Vagina (tissue), 2 donors: ENCODE measurements at regions not wholly inside any gene's neighbourhood (a gene's known extent, or its start where the extent isn't known, plus 50 kb on each side); places are given as distances from the start of the nearest gene placed in this dataset.

Experiments
- DNase-seq, 2 donors: peaks; one replicate each; pipeline ENCODE4 v3.0.0-alpha.2; 2017; ENCODE audit errors: extremely low spot score in 2 of 2
- H3K27ac ChIP-seq: fragments of 200-600 bp; sonication (generic); one replicate; pipeline ENCODE4 v1.5.1; 2019
- H3K27me3 ChIP-seq: fragments of 200-600 bp; sonication (generic); one replicate; pipeline ENCODE4 v1.5.1; 2019
- H3K36me3 ChIP-seq, 2 donors: fragments of 200-600 bp; sonication (generic); one replicate each; pipeline ENCODE4 v1.5.1; 2017 to 2019
- H3K4me1 ChIP-seq: fragments of 200-600 bp; sonication (generic); one replicate; pipeline ENCODE4 v1.5.1; 2019
- H3K4me3 ChIP-seq, 2 donors: fragments of 200-600 bp; sonication (generic); 1 replicate in 1 of 2; 2 replicates in 1 of 2; pipeline ENCODE4 v1.5.1; 2016 to 2019
- H3K9me3 ChIP-seq: fragments of 200-600 bp; sonication (generic); one replicate; pipeline ENCODE4 v1.5.1; 2019
- CTCF ChIP-seq, 3 experiments: fragments of 450-650 bp in 2 of 3; fragments of 200-600 bp in 1 of 3; sonication (generic) in 1 of 3; IDR thresholded peaks; one replicate each; pipeline ENCODE4 v1.5.1; 2017 to 2019; ENCODE audit warnings: antibody characterized with exemption in 3 of 3, mild to moderate bottlenecking in 2 of 3, moderate library complexity in 2 of 3
- POLR2A ChIP-seq, 2 donors: fragments of 450-650 bp; IDR thresholded peaks; one replicate each; pipeline ENCODE4 v1.6.1; 2017; ENCODE audit warnings: antibody characterized with exemption in 2 of 2, mild to moderate bottlenecking in 2 of 2, moderate library complexity in 2 of 2
- POLR2AphosphoS5 ChIP-seq, 2 donors: sonication (generic); formaldehyde crosslinking; IDR thresholded peaks; one replicate each; pipeline ENCODE4 v1.9.0; 2017; ENCODE audit warnings: antibody characterized with exemption in 2 of 2, mild to moderate bottlenecking in 2 of 2, low read depth in 1 of 2; ENCODE audit not compliant: insufficient read depth in 1 of 2
- intact Hi-C: fragments of 100-400 bp; cut with DNase I; formaldehyde crosslinking; loops from one replicate; pipeline ENCODE4 v1.15.1; 2023

GRCh38 chr6:153705429-153705828 lies 333.6 kb upstream of the OPRM1 start:
- H3K4me1 ChIP-seq, result no peaks in the 10 kb centered on the region
- peaks cover 7% of the 10 kb centered on the region for H3K9me3 ChIP-seq
- no peak overlapping the region for H3K4me3 ChIP-seq
- no peak for DNase-seq
- TF ChIP-seq POLR2A (IDR thresholded peaks at IDR 0.05) (no peak), CTCF (IDR thresholded peaks at IDR 0.05) (no peak)
- intact Hi-C loops, result no loop called here
- H3K27me3 ChIP-seq, result no peaks in the 10 kb centered on the region
- H3K27ac ChIP-seq, result no peak overlapping the region
- H3K36me3 ChIP-seq, result no peaks in the 10 kb centered on the region

GRCh38 chr6:153702671-153703070 lies 336.4 kb upstream of the OPRM1 start:
- intact Hi-C loops, result no loop called here

GRCh38 chr6:153698637-153699036 lies 340.4 kb upstream of the OPRM1 start:
- Histone ChIP-seq H3K9me3 (no peaks in the 10 kb centered on the region), H3K36me3 (no peaks in the 10 kb centered on the region), H3K27ac (no peak overlapping the region), H3K4me1 (no peaks in the 10 kb centered on the region), H3K4me3 (no peak overlapping the region), H3K27me3 (no peaks in the 10 kb centered on the region)
- DNase-seq, result no peak
- intact Hi-C loops, result no loop called here
- TF ChIP-seq POLR2AphosphoS5 (IDR thresholded peaks at IDR 0.05; ENCODE audit: insufficient read depth in 1 of 2, low read depth in 1 of 2) (no peak), CTCF (IDR thresholded peaks at IDR 0.05) (no peak), POLR2A (IDR thresholded peaks at IDR 0.05) (no peak)

More at GRCh38 chr6:153702671-153703070, 336.4 kb upstream of the OPRM1 start:
- TF ChIP-seq CTCF (IDR thresholded peaks at IDR 0.05) (no peak), POLR2A (IDR thresholded peaks at IDR 0.05) (no peak), POLR2AphosphoS5 (IDR thresholded peaks at IDR 0.05; ENCODE audit: insufficient read depth in 1 of 2, low read depth in 1 of 2) (no peak)
- no peaks in the 10 kb centered on the region for H3K4me1 ChIP-seq
- H3K27ac ChIP-seq, result no peak overlapping the region
- H3K27me3 ChIP-seq, result no peaks in the 10 kb centered on the region
- no peak overlapping the region for H3K4me3 ChIP-seq
- H3K36me3 ChIP-seq, result no peaks in the 10 kb centered on the region
- H3K9me3 ChIP-seq, result peaks cover 7% of the 10 kb centered on the region
- DNase-seq, result no peak

- intact Hi-C loops, result no loop called here
- no peaks in the 10 kb centered on the region for H3K4me1 ChIP-seq
- no peak for TF ChIP-seq POLR2A (IDR thresholded peaks at IDR 0.05)
- no peak for TF ChIP-seq CTCF (IDR thresholded peaks at IDR 0.05)
- no peak for TF ChIP-seq POLR2AphosphoS5 (IDR thresholded peaks at IDR 0.05; ENCODE audit: insufficient read depth in 1 of 2, low read depth in 1 of 2)
- DNase-seq, result no peak
- H3K27ac ChIP-seq, result no peak overlapping the region
- H3K36me3 ChIP-seq, result no peaks in the 10 kb centered on the region
- no peak overlapping the region for H3K4me3 ChIP-seq
- no peaks in the 10 kb centered on the region for H3K27me3 ChIP-seq
- no peaks in the 10 kb centered on the region for H3K9me3 ChIP-seq
Observed at GRCh38 chr6:153698001-153698400, 341.0 kb upstream of the OPRM1 start.

- H3K27ac ChIP-seq, result no peak overlapping the region
- no peaks in the 10 kb centered on the region for H3K9me3 ChIP-seq
- intact Hi-C loops, result no loop called here
- no peak overlapping the region for H3K4me3 ChIP-seq
- no peaks in the 10 kb centered on the region for H3K27me3 ChIP-seq
- TF ChIP-seq CTCF (IDR thresholded peaks at IDR 0.05), result no peak
- TF ChIP-seq POLR2AphosphoS5 (IDR thresholded peaks at IDR 0.05; ENCODE audit: insufficient read depth in 1 of 2, low read depth in 1 of 2), result no peak
- no peak for TF ChIP-seq POLR2A (IDR thresholded peaks at IDR 0.05)
- no peak for DNase-seq
- H3K4me1 ChIP-seq, result no peaks in the 10 kb centered on the region
- H3K36me3 ChIP-seq, result no peaks in the 10 kb centered on the region
Observed at GRCh38 chr6:153677522-153677921, 361.5 kb upstream of the OPRM1 start.
